ENCODE measurements at regions not wholly inside any gene's neighbourhood (a gene's known extent, or its start where the extent isn't known, plus 50 kb on each side); places are given as distances from the start of the nearest gene placed in this dataset.
A peak's percentile ranks its signal among the peaks of the same experiment; 100 is the strongest.
"Not testable (repeated sequence)": the region's sequence is repeated elsewhere in the genome, so short reads cannot be mapped to it uniquely, and the experiment has no call there.

- DNase-seq: no peak
Measured at GRCh38 chr12:58009405-58010195, 68.2 kb downstream of the ATP23 start.

- DNase-seq: no peak
Measured at GRCh38 chr12:58011676-58012075, 70.3 kb downstream of the ATP23 start.

DNA sequence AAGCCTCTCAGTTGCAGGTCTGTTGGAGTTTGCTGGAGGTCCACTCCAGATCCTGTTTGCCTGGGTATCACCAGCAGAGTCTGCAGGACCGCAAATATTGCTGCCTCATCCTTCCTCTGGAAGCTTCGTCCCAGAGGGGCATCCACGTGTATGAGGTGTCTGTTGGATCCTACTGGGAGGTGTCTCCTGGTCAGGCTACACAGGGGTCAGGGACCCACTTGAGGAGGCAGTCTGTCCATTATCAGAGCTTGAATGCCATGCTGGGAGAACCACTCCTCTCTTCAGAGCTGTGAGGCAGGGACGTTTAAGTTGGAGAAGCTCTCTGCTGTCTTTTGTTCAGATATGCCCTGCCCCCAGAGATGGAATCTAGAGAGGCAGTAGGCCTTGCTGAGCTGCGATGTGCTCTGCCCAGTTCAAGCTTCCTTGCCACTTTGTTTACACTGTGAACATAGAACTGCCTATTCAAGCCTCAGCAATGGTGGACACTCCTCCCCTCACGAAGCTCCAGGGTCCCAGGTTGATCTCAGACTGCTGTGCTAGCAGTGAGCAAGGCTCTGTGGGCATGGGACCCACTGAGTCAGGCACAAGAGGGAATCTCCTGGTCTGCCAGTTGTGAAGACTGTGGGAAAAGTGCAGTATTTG is 81.1 kb downstream of the ATP23 start:
- not testable (repeated sequence) for DNase-seq

DNA sequence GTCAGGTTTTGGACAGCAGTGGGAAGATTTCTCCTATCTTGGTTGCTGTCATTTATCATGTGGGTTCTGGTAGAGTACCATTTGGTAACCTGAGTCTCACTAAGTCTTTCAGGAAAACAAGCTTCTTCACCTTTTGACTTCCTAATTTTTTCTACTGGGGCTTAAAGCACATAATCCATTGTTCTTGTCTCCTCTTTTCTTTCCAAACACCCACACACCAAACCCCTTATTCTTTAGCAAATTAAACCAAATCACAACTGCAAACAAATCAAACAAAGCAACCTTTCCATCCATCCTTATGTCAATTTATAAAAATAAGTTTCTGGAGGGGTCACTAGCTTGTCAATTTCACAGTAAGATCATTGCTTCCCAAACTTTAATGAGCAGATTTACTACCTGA is 84.1 kb downstream of the ATP23 start:
- DNase-seq: no peak

GRCh38 chr12:58026426-58026825 is 85.1 kb downstream of the ATP23 start:
- no peak for DNase-seq

GRCh38 chr12:58026897-58027891 is 85.8 kb downstream of the ATP23 start:
- DNase-seq: no peak

DNA sequence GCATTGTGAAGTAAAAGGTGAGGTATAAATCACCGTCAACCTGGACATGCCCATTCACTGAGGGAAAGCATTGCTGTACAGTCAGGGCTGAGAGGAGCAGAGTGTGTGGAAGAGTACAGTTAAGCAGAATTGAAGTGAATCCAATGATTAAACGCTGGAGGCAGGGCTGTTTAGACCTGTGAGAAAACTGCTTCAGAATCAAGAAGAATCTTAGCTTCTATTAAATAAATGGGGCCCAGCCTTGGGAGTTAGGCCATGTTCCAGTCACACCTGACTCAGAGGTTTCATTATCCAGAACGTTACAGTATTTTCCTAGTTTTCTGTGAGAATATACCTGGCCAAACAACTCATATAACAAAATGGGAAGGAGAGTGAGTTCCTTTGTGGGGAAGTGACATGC is 86.9 kb downstream of the ATP23 start:
- DNase-seq: no peak

GRCh38 chr12:58029260-58029659 is 87.9 kb downstream of the ATP23 start:
- no peak for DNase-seq

GRCh38 chr12:58030566-58031279 is 89.4 kb downstream of the ATP23 start:
- no peak for DNase-seq

DNA sequence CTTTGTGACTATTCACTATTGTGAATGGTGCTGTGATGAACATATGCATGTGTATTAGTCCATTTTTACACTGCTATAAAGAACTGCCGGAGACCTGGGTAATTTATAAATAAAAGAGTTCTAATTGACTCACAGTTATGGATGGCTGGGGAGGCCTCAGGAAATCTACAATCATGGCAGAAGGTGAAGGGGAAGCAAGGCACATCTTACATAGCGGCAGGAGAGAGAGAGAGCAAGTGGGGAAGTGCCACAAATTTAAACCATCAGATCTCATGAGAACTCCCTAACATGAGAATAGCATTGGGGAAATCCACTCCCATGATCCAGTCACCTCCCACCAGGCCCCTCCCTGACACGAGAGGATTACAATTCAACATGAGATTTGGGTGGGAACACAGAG is 90.8 kb downstream of the ATP23 start:
- DNase-seq: no peak

- DNase-seq: no peak
Measured at GRCh38 chr12:58033831-58034230, 92.5 kb downstream of the ATP23 start.

DNA sequence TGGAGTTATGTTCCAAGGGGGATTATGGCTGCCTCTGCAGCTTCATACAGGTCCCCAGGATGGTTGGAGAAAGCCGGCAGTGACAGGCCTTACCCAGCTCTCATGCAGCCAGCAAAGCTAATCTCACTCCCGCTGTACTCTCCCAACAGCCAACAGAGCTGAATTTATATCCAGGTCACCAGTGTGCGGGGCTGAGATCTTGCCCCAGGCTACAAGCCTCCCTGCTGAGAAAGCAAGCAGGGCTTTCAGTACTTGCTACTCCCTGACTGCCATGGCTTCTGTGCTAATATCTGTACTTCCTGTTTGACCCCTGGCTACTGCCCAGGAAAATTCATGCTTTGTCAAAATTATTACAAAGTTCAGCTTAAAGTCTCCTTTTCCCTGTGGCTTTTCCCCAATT is 92.9 kb downstream of the ATP23 start:
- no peak for DNase-seq

- no peak for DNase-seq
Measured at GRCh38 chr12:58034712-58035111, 93.3 kb downstream of the ATP23 start.

DNA sequence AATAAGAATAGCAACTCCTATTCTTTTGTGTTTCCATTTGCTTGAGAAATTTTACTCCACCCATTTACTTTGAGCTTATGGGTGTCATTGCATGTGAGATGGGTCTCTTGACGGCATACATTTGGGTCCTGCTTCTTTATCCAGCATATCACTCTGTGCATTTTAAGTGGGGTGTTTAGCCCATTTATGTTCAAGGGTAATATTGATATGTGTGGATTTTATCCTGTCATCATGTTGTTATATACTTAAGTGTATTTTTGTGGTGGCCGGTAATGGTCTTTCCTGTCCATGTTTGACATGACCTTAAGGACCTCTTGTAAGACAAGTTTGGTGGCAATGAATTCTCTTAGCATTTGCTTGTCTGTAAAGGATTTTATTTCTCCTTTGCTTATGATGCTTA is 100.1 kb downstream of the ATP23 start:
- no peak for DNase-seq

DNA sequence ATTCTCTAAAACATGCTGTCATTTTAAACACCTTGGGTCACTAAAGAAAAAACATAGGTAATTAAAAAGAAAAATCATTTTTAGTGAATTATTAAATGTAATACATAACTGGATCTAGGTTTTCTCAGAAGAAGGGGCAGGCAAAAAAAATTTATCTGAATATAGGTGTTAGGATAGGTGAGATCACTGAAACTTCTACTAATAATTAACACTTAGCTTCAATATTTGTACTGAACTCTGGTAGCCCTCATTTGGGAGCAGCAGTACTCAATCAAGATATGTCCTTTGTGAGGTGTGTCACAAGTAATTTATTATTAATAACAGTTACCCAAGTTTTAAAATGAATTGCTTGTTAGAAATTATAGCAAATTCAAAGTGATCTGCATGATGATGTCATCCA is 103.6 kb downstream of the ATP23 start:
- DNase-seq: no peak

DNA sequence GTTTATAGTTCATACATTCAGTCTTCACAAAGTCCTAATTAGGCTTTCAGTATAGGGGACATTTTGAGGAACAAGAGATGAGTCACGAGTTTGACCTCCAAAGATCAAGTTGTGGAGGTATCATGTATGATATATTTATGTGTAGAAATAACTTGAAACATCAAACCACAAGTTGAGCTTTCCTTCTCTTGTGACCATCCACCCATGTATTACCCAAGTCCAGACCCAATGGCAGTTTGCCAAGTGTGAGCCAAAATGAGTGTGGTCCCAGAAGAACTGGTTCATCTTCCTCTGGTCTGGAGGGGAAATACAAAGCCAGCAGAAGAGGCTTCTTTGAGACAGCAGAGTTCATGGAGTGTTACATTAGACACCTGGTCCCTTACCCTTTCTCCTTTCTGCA is 104.9 kb downstream of the ATP23 start:
- DNase-seq: peak; percentile 1

- DNase-seq: no peak
Measured at GRCh38 chr12:58051378-58051777, 110.0 kb downstream of the ATP23 start.

DNA sequence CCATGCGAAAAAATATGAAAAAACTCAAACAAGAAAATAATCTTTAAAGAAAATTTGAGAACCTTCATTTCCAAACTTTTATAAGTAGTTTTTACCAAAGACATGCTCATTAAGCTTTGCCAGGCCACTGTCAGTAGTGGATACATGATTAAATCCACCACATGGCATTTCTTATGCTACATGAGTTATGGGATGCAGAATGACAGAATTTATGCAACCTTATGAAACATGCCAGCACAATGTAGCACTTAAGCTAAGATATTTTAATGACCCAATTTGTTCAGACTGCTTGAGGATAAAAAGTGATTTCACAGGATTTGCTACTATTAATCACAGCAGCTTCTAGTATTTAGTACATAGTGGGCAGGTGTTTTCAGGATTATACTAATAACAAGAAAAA is 123.3 kb downstream of the ATP23 start:
- DNase-seq: no peak

DNA sequence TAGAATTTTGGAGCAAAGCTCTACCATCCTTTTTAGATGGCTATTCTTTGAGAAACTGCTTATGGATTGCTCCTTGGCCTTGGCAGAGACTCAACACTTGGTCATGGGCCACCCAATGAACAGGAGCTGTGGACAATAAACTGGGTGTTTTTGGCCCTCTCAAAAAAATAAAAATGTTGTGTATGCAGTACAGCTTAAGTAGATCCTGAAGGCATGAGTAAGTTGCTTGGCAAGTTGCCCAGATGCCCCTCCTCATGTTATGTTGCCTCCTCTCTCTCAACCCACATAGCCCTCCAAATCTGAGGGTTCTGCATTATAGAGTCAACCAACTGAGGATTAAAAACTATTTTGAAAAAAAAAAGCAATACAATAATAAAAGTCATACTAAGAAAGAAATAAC is 124.9 kb downstream of the ATP23 start:
- no peak for DNase-seq

DNA sequence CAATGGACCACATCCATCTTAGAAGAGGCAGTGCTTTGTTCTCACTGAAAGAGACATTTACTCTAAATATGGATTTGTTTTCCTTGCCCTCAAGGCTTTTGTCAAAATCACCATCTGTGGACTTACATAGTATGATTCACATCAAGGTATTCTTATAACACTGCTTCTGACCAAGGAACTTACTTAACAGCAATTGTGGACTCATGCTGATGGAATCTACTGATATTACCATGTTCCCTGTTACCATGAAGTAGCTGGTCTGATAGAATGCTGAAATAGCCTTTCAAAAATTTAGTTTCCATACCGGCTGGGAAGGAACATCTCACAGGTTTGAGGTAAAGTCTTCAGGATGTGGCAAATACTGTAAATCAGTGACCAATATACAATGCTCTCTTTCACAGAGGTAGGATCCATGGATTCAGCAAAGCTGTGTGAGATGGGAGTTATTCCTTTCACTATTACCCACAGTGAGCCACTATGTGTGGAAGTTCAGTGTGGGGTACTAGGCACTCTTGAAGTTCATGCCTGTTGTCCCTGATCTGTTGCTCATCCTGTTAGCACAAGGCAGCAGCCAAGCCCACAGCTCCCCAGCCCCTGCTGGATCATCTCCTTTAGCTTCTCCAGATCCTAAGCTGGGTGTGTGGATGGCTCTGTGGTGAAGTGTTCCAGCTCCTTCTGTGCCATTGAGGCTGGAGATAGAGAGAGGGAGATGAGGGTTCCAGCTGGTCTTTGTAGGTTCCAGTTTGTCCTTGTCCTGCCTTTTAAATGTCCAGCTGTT is 126.4 kb downstream of the ATP23 start:
- DNase-seq: no peak

DNA sequence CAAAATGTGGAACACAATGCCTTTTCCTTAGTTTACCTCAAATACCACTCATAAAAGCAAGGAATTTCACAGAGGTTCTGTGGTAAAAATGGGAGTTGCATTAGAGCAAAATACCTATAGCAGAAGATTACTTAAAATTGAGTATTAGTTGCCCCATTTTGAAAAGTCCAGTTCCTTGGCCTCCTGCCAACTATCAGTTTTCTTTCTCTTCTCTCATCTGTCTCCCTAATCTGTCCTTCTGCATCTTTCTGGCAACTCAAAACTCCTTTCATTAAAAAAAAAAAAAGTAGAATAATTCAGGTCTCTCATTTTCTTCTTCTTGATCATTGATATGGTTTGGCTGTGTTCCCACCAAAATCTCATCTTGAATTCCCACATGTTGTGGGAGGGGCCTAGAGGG is 127.3 kb downstream of the ATP23 start:
- no peak for DNase-seq

All from inflammatory macrophage treated with lipopolysaccharide for 4 hours (primary cell).